PFSK-1 (cell line): ENCODE measurements at regions not wholly inside any gene's neighbourhood (a gene's known extent, or its start where the extent isn't known, plus 50 kb on each side); places are given as distances from the start of the nearest gene placed in this dataset.

Experiments used
- POLR2AphosphoS5 ChIP-seq: IDR thresholded peaks from 2 replicates; pipeline ENCODE4 v1.6.1; 2012; ENCODE audit warnings: low read depth, mild to moderate bottlenecking, control low read depth, low read length, moderate library complexity
- REST ChIP-seq, 2 experiments: IDR thresholded peaks; 2 replicates each; pipeline versions ENCODE4 v1.6.1 to v1.8.0; 2011 to 2012; ENCODE audit warnings: low read depth in 2 of 2, low read length in 2 of 2, control low read depth in 1 of 2, inconsistent platforms in 1 of 2, mild to moderate bottlenecking in 1 of 2, moderate library complexity in 1 of 2; ENCODE audit not compliant: insufficient read depth in 1 of 2
- TAF1 ChIP-seq: IDR thresholded peaks from 2 replicates; pipeline ENCODE4 v1.6.1; 2012; ENCODE audit warnings: low read length, control low read depth, borderline replicate concordance; ENCODE audit not compliant: insufficient read depth

GRCh38 chr2:147679955-147680531 is 164.8 kb upstream of the ACVR2A start:
- TF ChIP-seq REST (IDR thresholded peaks at IDR 0.05; ENCODE audit: insufficient read depth in 1 of 2, low read depth in 2 of 2, low read length in 2 of 2) = no peak
- no peak for TF ChIP-seq POLR2AphosphoS5
- no peak for TF ChIP-seq TAF1
